NCI-H1436 (cell line): ENCODE measurements at regions not wholly inside any gene's neighbourhood (a gene's known extent, or its start where the extent isn't known, plus 50 kb on each side); places are given as distances from the start of the nearest gene placed in this dataset.
"Not testable (repeated sequence)": the region's sequence is repeated elsewhere in the genome, so short reads cannot be mapped to it uniquely, and the experiment has no call there.

Source experiments
- DNase-seq: peaks from one replicate; lab custom pipeline; 2025; lab: John Stamatoyannopoulos, UW

GRCh38 chr7:91567081-91568012, 303.1 kb downstream of the FZD1 start:
- no peak for DNase-seq

- no peak for DNase-seq
Observed at GRCh38 chr7:91568138-91568537, 303.9 kb downstream of the FZD1 start.

- no peak for DNase-seq
Observed at GRCh38 chr7:91569728-91570457, 305.7 kb downstream of the FZD1 start.

- DNase-seq: no peak
Observed at GRCh38 chr7:91570560-91570959, 306.3 kb downstream of the FZD1 start.

- no peak for DNase-seq
Observed at GRCh38 chr7:91571601-91572000, 307.4 kb downstream of the FZD1 start.

GRCh38 chr7:91573405-91573804, 307.1 kb downstream of the MTERF1 start:
- no peak for DNase-seq

GRCh38 chr7:91576459-91576858, 304.0 kb downstream of the MTERF1 start:
- not testable (repeated sequence) for DNase-seq

GRCh38 chr7:91579837-91580236, 300.7 kb downstream of the MTERF1 start:
- DNase-seq: no peak

GRCh38 chr7:91582799-91583477, 297.6 kb downstream of the MTERF1 start:
- no peak for DNase-seq

- peak; percentile 28 for DNase-seq
Observed at GRCh38 chr7:91596287-91596686, 284.2 kb downstream of the MTERF1 start.

GRCh38 chr7:91598791-91599190, 281.7 kb downstream of the MTERF1 start:
- no peak for DNase-seq

- DNase-seq: no peak
Observed at GRCh38 chr7:91600112-91600511, 280.4 kb downstream of the MTERF1 start.

- DNase-seq: no peak
Observed at GRCh38 chr7:91603707-91604106, 276.8 kb downstream of the MTERF1 start.

GRCh38 chr7:91608606-91609005, 271.9 kb downstream of the MTERF1 start:
- no peak for DNase-seq

GRCh38 chr7:91609525-91609924, 271.0 kb downstream of the MTERF1 start:
- DNase-seq: no peak

GRCh38 chr7:91614431-91614830, 266.1 kb downstream of the MTERF1 start:
- DNase-seq: no peak

GRCh38 chr7:91618776-91619765, 261.4 kb downstream of the MTERF1 start:
- DNase-seq: no peak

- DNase-seq: no peak
Observed at GRCh38 chr7:91620827-91621226, 259.7 kb downstream of the MTERF1 start.

- not testable (repeated sequence) for DNase-seq
Observed at GRCh38 chr7:91627324-91627723, 253.2 kb downstream of the MTERF1 start.

- DNase-seq: no peak
Observed at GRCh38 chr7:91628742-91629141, 251.8 kb downstream of the MTERF1 start.
